ENCODE measurements at regions not wholly inside any gene's neighbourhood (a gene's known extent, or its start where the extent isn't known, plus 50 kb on each side); places are given as distances from the start of the nearest gene placed in this dataset.

DNA sequence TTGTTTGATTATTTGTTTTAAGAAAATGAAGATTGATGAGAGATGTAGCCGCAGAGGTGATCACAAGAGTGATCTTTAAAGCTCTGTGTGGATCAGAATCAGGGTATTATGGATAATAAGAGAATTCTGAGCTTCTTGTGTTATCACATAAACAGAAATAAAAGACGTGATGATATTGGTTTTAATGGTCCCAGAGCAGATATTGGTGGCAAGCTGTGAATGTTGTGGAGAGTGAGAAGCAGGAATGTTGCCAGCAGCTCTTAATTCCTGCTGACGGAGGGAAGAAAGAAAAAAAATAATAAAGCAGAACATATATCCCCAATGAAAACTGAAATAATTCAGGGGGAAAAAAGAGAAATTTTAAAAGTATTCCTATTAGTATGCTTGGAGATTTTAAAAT, 1015.9 kb downstream of the PCDH18 start:
- no peak for TF ChIP-seq NFIC (IDR thresholded peaks at IDR 0.05)
- TF ChIP-seq USF1 (IDR thresholded peaks at IDR 0.05) = no peak
- TF ChIP-seq TCF12 (IDR thresholded peaks at IDR 0.05; ENCODE audit: low read depth) = no peak
- TF ChIP-seq REST (IDR thresholded peaks at IDR 0.05; ENCODE audit: low read depth) = no peak
- TF ChIP-seq ZBTB7A (IDR thresholded peaks at IDR 0.05; ENCODE audit: low read depth) = no peak
- TF ChIP-seq EP300 (IDR thresholded peaks at IDR 0.05; ENCODE audit: borderline replicate concordance) = no peak
- TF ChIP-seq, protein P1, sequence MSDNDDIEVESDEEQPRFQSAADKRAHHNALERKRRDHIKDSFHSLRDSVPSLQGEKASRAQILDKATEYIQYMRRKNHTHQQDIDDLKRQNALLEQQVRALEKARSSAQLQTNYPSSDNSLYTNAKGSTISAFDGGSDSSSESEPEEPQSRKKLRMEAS (IDR thresholded peaks at IDR 0.05) = no peak
- TF ChIP-seq RAD21 (IDR thresholded peaks at IDR 0.05; ENCODE audit: low read depth) = no peak
- no peak for TF ChIP-seq TAF1 (IDR thresholded peaks at IDR 0.05; ENCODE audit: low read depth)
- TF ChIP-seq YY1 (IDR thresholded peaks at IDR 0.05; ENCODE audit: low read depth) = no peak
- TF ChIP-seq TEAD4 (IDR thresholded peaks at IDR 0.05) = no peak
- no peak for TF ChIP-seq EGR1 (IDR thresholded peaks at IDR 0.05)
- no peak for TF ChIP-seq FOXM1 (IDR thresholded peaks at IDR 0.05; ENCODE audit: borderline replicate concordance, low read depth)
- TF ChIP-seq CREB1 (IDR thresholded peaks at IDR 0.05; ENCODE audit: low read depth) = no peak
- no peak for TF ChIP-seq CEBPB (IDR thresholded peaks at IDR 0.05)

- TF ChIP-seq FOXM1 (IDR thresholded peaks at IDR 0.05; ENCODE audit: borderline replicate concordance, low read depth) = no peak
- no peak for TF ChIP-seq TEAD4 (IDR thresholded peaks at IDR 0.05)
- TF ChIP-seq EP300 (IDR thresholded peaks at IDR 0.05; ENCODE audit: borderline replicate concordance) = no peak
Measured at GRCh38 chr4:136505020-136505419, 1027.3 kb downstream of the PCDH18 start.

DNA sequence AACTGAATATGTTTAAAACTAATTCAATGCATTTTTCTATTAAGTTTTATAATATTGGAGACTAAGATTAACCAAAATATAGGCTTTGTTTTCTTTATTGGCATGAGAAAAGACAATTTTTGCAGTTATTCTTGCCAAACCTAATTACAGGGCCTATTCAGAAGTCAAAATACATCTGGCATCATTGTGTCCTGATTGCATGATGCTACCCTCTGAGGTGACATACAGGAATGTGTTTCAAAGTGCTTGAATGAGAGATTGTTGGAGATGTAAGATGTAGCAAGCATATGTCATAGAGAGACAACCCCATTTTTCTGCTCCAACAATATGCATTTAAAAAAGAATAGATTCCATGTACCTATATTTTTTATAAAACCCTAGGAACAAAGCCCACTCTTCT, 1036.4 kb downstream of the PCDH18 start:
- no peak for TF ChIP-seq RAD21 (IDR thresholded peaks at IDR 0.05; ENCODE audit: low read depth)
- no peak for TF ChIP-seq REST (IDR thresholded peaks at IDR 0.05; ENCODE audit: low read depth)
- no peak for TF ChIP-seq CEBPB (IDR thresholded peaks at IDR 0.05)
- no peak for TF ChIP-seq YY1 (IDR thresholded peaks at IDR 0.05; ENCODE audit: low read depth)
- TF ChIP-seq TCF12 (IDR thresholded peaks at IDR 0.05; ENCODE audit: low read depth) = no peak
- TF ChIP-seq, protein P1 (IDR thresholded peaks at IDR 0.05) = no peak
- TF ChIP-seq CREB1 (IDR thresholded peaks at IDR 0.05; ENCODE audit: low read depth) = no peak
- TF ChIP-seq EP300 (IDR thresholded peaks at IDR 0.05; ENCODE audit: borderline replicate concordance) = no peak
- TF ChIP-seq FOXM1 (IDR thresholded peaks at IDR 0.05; ENCODE audit: borderline replicate concordance, low read depth) = no peak
- no peak for TF ChIP-seq EGR1 (IDR thresholded peaks at IDR 0.05)
- TF ChIP-seq USF1 (IDR thresholded peaks at IDR 0.05) = no peak
- TF ChIP-seq ZBTB7A (IDR thresholded peaks at IDR 0.05; ENCODE audit: low read depth) = no peak
- TF ChIP-seq NFIC (IDR thresholded peaks at IDR 0.05) = no peak
- TF ChIP-seq TEAD4 (IDR thresholded peaks at IDR 0.05) = no peak

DNA sequence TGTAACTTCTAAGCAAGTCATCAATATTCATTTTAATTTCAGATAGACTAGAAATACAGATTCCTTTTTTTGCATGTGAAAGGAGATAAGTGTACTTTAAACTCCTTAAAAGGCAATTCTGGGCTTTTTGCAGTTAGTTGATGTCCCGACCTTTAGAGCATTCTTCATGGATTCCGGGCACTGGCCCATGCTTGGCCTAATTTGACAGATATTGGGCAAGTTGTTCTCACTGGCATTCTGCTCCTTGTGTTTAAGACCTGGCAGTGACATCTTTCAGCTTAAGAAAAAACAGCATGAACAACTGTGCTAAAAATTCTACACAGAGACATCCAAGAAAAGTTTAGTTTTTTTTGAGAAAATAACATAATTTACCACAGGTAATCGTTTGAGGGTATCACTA, 1037.2 kb downstream of the PCDH18 start:
- no peak for TF ChIP-seq YY1 (IDR thresholded peaks at IDR 0.05; ENCODE audit: low read depth)
- TF ChIP-seq REST (IDR thresholded peaks at IDR 0.05; ENCODE audit: low read depth) = no peak
- TF ChIP-seq CREB1 (IDR thresholded peaks at IDR 0.05; ENCODE audit: low read depth) = no peak
- TF ChIP-seq EGR1 (IDR thresholded peaks at IDR 0.05) = no peak
- TF ChIP-seq TEAD4 (IDR thresholded peaks at IDR 0.05) = no peak
- no peak for TF ChIP-seq TAF1 (IDR thresholded peaks at IDR 0.05; ENCODE audit: low read depth)
- no peak for TF ChIP-seq FOXM1 (IDR thresholded peaks at IDR 0.05; ENCODE audit: borderline replicate concordance, low read depth)
- TF ChIP-seq RAD21 (IDR thresholded peaks at IDR 0.05; ENCODE audit: low read depth) = no peak
- TF ChIP-seq USF1 (IDR thresholded peaks at IDR 0.05) = no peak
- TF ChIP-seq, protein P1 (IDR thresholded peaks at IDR 0.05) = no peak
- no peak for TF ChIP-seq EP300 (IDR thresholded peaks at IDR 0.05; ENCODE audit: borderline replicate concordance)
- TF ChIP-seq NFIC (IDR thresholded peaks at IDR 0.05) = no peak
- no peak for TF ChIP-seq TCF12 (IDR thresholded peaks at IDR 0.05; ENCODE audit: low read depth)
- TF ChIP-seq CEBPB (IDR thresholded peaks at IDR 0.05) = no peak
- TF ChIP-seq ZBTB7A (IDR thresholded peaks at IDR 0.05; ENCODE audit: low read depth) = no peak

Measured in Ishikawa (cell line).